Activated B cell treated with CpG ODN at 0.5 μM for 24 hours (primary cell): ENCODE measurements at regions not wholly inside any gene's neighbourhood (a gene's known extent, or its start where the extent isn't known, plus 50 kb on each side); places are given as distances from the start of the nearest gene placed in this dataset.

Experiments
- ATAC-seq: fragments of 200-7000 bp; cut with Tn5 transposase; one replicate; pipeline ENCODE4 v1.10.0; 2021; ENCODE audit warnings: low read depth, mild to moderate bottlenecking, moderate library complexity
- CTCF ChIA-PET: fragments of 350-600 bp; sonication (Branson Sonifier 250); formaldehyde crosslinking; loops from one replicate; lab custom pipeline; 2021; ENCODE audit warnings: antibody characterized with exemption; lab: Charles Lee
- POLR2A ChIA-PET: fragments of 350-600 bp; sonication (Branson Sonifier 250); formaldehyde crosslinking; loops from one replicate; lab custom pipeline; 2021; ENCODE audit warnings: antibody characterized with exemption; lab: Charles Lee
- DNase-seq: peaks from one replicate; pipeline ENCODE4 v3.0.0; 2022
- H3K27ac Mint-ChIP-seq: one replicate; pipeline ENCODE4 v1.8.0; 2020; ENCODE audit warnings: mixed read lengths
- H3K27me3 Mint-ChIP-seq: one replicate; pipeline ENCODE4 v1.8.0; 2021; ENCODE audit warnings: mixed read lengths
- H3K36me3 Mint-ChIP-seq: one replicate; pipeline ENCODE4 v1.8.0; 2021; ENCODE audit warnings: low read depth, mixed read lengths
- H3K4me1 Mint-ChIP-seq: one replicate; pipeline ENCODE4 v1.8.0; 2021; ENCODE audit warnings: mixed read lengths
- H3K4me3 Mint-ChIP-seq: one replicate; pipeline ENCODE4 v1.8.0; 2020; ENCODE audit warnings: mild to moderate bottlenecking, mixed read lengths
- H3K9me3 Mint-ChIP-seq: one replicate; pipeline ENCODE4 v1.8.0; 2020; ENCODE audit warnings: mixed read lengths
- intact Hi-C: fragments of 100-400 bp; cut with micrococcal nuclease; formaldehyde crosslinking; loops from one replicate; pipeline ENCODE4 v1.15.1; 2024
- TF ChIP-seq, protein P1 (sequence below): fragments of 200-600 bp; IDR thresholded peaks from one replicate; pipeline ENCODE4 v1.8.0; 2022; ENCODE audit warnings: antibody characterized with exemption, mild to moderate bottlenecking

DNA sequence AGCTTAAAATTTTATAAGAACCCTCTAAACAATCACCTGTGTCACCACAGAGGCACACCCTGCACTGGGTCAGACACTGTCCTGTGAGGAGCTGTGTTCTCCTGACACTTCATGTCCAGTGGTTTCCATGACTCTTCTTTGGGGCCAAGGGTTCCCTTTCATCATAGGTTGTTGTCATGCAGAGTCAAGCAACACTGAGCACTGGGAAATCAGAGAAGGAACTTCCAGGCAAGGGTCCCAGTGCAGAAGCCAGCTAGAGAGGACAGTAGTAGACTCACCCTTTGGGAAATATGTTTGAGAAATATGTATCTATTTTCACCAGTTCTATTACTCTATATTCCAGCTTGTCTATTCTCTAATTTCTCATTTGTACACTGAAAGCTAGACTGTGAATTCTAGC lies 56.4 kb upstream of the PRSS58 start:
- Mint-ChIP-seq H3K9me3 (no peaks in the 10 kb centered on the region), H3K27me3 (peaks cover 21% of the 10 kb centered on the region), H3K4me3 (no peak overlapping the region), H3K27ac (no peak overlapping the region), H3K4me1 (peaks cover 5% of the 10 kb centered on the region), H3K36me3 (no peaks in the 10 kb centered on the region)
- ChIA-PET CTCF (interaction anchor here (1.5 kb wide), 1 partner anchor 9 kb away, joined by 3 read pairs; no protein-coding TSS in a partner anchor), POLR2A (no interaction called here)
- DNase-seq: no peak
- intact Hi-C loops: no loop called here
- ATAC-seq: no peak
- TF ChIP-seq, protein P1, sequence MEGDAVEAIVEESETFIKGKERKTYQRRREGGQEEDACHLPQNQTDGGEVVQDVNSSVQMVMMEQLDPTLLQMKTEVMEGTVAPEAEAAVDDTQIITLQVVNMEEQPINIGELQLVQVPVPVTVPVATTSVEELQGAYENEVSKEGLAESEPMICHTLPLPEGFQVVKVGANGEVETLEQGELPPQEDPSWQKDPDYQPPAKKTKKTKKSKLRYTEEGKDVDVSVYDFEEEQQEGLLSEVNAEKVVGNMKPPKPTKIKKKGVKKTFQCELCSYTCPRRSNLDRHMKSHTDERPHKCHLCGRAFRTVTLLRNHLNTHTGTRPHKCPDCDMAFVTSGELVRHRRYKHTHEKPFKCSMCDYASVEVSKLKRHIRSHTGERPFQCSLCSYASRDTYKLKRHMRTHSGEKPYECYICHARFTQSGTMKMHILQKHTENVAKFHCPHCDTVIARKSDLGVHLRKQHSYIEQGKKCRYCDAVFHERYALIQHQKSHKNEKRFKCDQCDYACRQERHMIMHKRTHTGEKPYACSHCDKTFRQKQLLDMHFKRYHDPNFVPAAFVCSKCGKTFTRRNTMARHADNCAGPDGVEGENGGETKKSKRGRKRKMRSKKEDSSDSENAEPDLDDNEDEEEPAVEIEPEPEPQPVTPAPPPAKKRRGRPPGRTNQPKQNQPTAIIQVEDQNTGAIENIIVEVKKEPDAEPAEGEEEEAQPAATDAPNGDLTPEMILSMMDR: no peak

DNA sequence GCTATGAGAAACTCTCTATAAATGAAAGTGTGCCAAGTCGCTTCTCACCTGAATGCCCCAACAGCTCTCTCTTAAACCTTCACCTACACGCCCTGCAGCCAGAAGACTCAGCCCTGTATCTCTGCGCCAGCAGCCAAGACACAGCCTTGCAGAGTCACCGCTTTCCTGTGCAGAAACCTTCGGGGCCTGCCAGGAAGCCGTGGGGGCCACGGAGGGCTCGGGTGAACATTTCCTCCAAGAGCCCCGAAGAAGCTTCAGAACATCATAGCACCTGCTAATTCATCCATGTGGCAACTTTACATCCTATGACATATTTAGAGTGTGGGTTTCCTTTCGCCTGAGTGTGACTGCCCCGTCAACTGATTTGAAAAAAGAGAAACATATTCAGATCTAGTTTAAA lies 55.7 kb upstream of the PRSS58 start:
- H3K4me1 Mint-ChIP-seq: peaks cover 5% of the 10 kb centered on the region
- no peak for DNase-seq
- H3K27me3 Mint-ChIP-seq: peaks cover 20% of the 10 kb centered on the region
- TF ChIP-seq, protein P1: no peak
- no peak overlapping the region for H3K4me3 Mint-ChIP-seq
- CTCF ChIA-PET: interaction anchor here (1.5 kb wide), 1 partner anchor 10 kb away, joined by 3 read pairs; no protein-coding TSS in a partner anchor
- intact Hi-C loops: no loop called here
- H3K9me3 Mint-ChIP-seq: no peaks in the 10 kb centered on the region
- no peak overlapping the region for H3K27ac Mint-ChIP-seq
- POLR2A ChIA-PET: no interaction called here
- no peak for ATAC-seq
- H3K36me3 Mint-ChIP-seq: no peaks in the 10 kb centered on the region

DNA sequence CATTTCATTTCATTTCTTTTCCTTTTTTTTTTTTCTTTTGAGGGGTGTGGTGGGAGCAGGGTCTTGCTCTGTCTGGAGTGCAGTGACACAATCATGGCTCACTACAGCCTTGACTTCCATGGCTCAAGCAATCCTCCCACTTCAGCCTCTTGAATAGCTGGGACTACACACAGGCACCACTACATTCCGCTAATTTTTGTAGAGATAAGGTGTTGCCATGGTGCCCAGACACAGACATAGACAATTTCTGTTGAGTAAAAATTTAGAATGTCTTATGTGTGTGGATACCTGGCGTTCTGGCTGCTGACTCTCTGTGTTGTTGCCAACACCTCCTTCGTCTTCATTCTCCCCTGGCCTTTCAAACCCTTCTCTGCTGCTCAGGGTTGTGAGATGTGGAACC lies 54.0 kb upstream of the PRSS58 start:
- Mint-ChIP-seq H3K36me3 (no peaks in the 10 kb centered on the region), H3K4me3 (no peak overlapping the region), H3K27ac (no peak overlapping the region), H3K27me3 (peaks cover 20% of the 10 kb centered on the region), H3K4me1 (peaks cover 5% of the 10 kb centered on the region), H3K9me3 (no peaks in the 10 kb centered on the region)
- POLR2A ChIA-PET: no interaction called here
- CTCF ChIA-PET: no interaction called here
- ATAC-seq (no peak), DNase-seq (no peak)
- intact Hi-C loops: no loop called here
- TF ChIP-seq, protein P1: no peak

DNA sequence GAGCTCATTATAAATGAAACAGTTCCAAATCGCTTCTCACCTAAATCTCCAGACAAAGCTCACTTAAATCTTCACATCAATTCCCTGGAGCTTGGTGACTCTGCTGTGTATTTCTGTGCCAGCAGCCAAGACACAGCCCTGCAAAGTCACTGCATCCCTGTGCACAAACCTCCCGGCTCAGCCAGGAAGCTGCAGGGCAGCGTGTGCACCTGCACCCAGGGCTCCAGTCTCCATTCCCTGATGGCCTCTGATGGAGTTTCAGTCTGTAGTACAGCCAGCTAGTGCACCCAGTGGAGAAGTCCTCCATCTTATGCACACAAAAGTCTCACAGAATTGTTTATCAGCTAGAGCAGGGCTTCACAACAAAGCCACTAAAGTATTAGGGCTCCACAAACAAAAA lies 51.1 kb upstream of the PRSS58 start:
- no peaks in the 10 kb centered on the region for H3K36me3 Mint-ChIP-seq
- H3K4me3 Mint-ChIP-seq: no peak overlapping the region
- TF ChIP-seq, protein P1: no peak
- ATAC-seq (no peak), DNase-seq (no peak)
- H3K27me3 Mint-ChIP-seq: peaks cover 16% of the 10 kb centered on the region
- peaks cover 5% of the 10 kb centered on the region for H3K4me1 Mint-ChIP-seq
- ChIA-PET POLR2A (no interaction called here), CTCF (no interaction called here)
- no peak overlapping the region for H3K27ac Mint-ChIP-seq
- intact Hi-C loops: no loop called here
- no peaks in the 10 kb centered on the region for H3K9me3 Mint-ChIP-seq

DNA sequence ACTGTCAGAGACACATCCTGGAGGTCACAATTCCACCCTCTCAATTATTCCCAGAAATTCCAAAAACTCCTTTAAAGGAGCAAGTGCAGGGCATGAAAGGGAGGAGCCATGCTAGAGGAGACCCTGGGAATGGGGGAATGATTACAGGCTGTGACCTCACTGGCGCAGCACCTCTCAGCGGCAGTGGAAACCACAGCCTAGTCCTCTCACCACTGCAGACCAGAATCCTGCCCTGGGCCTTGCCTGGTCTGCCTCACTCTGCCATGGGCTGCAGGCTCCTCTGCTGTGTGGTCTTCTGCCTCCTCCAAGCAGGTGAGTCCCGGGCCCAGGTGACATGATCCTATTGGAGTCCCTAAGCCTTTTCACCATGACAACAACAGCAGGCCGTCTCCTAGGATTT lies 50.5 kb upstream of the PRSS58 start:
- ChIA-PET CTCF (no interaction called here), POLR2A (no interaction called here)
- ATAC-seq (no peak), DNase-seq (no peak)
- intact Hi-C loops: no loop called here
- H3K36me3 Mint-ChIP-seq: no peaks in the 10 kb centered on the region
- H3K9me3 Mint-ChIP-seq: no peaks in the 10 kb centered on the region
- TF ChIP-seq, protein P1: no peak
- peaks cover 14% of the 10 kb centered on the region for H3K27me3 Mint-ChIP-seq
- no peak overlapping the region for H3K4me3 Mint-ChIP-seq
- peaks cover 1% of the 10 kb centered on the region for H3K4me1 Mint-ChIP-seq
- H3K27ac Mint-ChIP-seq: no peak overlapping the region
